Osteoblast (primary cell): ENCODE measurements at regions not wholly inside any gene's neighbourhood (a gene's known extent, or its start where the extent isn't known, plus 50 kb on each side); places are given as distances from the start of the nearest gene placed in this dataset.

Source experiments
- DNase-seq: peaks from one replicate; pipeline ENCODE4 v3.0.0; 2011; ENCODE audit warnings: low spot score, mixed read lengths; ENCODE audit not compliant: insufficient read length; ENCODE audit errors: missing footprints
- H2AFZ ChIP-seq: 2 replicates; pipeline ENCODE4 v1.6.0; 2011; ENCODE audit warnings: mild to moderate bottlenecking, low read length
- H3K27ac ChIP-seq: 2 replicates; pipeline ENCODE4 v1.5.1; 2011; ENCODE audit warnings: mild to moderate bottlenecking, low read depth, low read length, moderate library complexity
- H3K27me3 ChIP-seq: 2 replicates; pipeline ENCODE4 v1.6.0; 2012; ENCODE audit warnings: mild to moderate bottlenecking, control low read depth, inconsistent platforms, low read length, moderate library complexity; ENCODE audit not compliant: insufficient read depth
- H3K36me3 ChIP-seq: 2 replicates; pipeline ENCODE4 v1.5.1; 2011; ENCODE audit warnings: mild to moderate bottlenecking, low read length, control low read depth, moderate library complexity; ENCODE audit not compliant: insufficient read depth
- H3K4me1 ChIP-seq: 2 replicates; pipeline ENCODE4 v1.5.1; 2011; ENCODE audit warnings: mild to moderate bottlenecking, low read length, control low read depth, moderate library complexity; ENCODE audit not compliant: insufficient read depth
- H3K4me2 ChIP-seq: 2 replicates; pipeline ENCODE4 v1.6.0; 2011; ENCODE audit warnings: mild to moderate bottlenecking, low read length; ENCODE audit not compliant: insufficient read depth
- H3K4me3 ChIP-seq: fragments of 200-600 bp; sonication (generic); 3 replicates; pipeline ENCODE4 v1.5.1; 2012; ENCODE audit warnings: mild to moderate bottlenecking, low read length, inconsistent platforms; ENCODE audit not compliant: insufficient read depth
- H3K79me2 ChIP-seq: 2 replicates; pipeline ENCODE4 v1.6.0; 2012; ENCODE audit warnings: mild to moderate bottlenecking, low read length, control low read depth, inconsistent platforms; ENCODE audit not compliant: insufficient read depth
- H3K9me3 ChIP-seq: 2 replicates; pipeline ENCODE4 v1.5.1; 2011; ENCODE audit warnings: low read depth, low read length, control low read depth
- H4K20me1 ChIP-seq: 2 replicates; pipeline ENCODE4 v1.6.0; 2012; ENCODE audit warnings: mild to moderate bottlenecking, low read length, control low read depth; ENCODE audit not compliant: insufficient read depth
- CTCF ChIP-seq: IDR thresholded peaks from 2 replicates; pipeline ENCODE4 v1.5.1; 2011; ENCODE audit warnings: mild to moderate bottlenecking, low read depth, low read length, moderate library complexity; ENCODE audit errors: extremely low read depth

GRCh38 chr2:164363646-164364045 lies 257.6 kb downstream of the GRB14 start:
- no peak overlapping the region for H3K4me2 ChIP-seq
- H3K27ac ChIP-seq = no peak overlapping the region
- H3K79me2 ChIP-seq = no peaks in the 10 kb centered on the region
- no peaks in the 10 kb centered on the region for H3K36me3 ChIP-seq
- TF ChIP-seq CTCF = no peak
- no peak for DNase-seq
- no peaks in the 10 kb centered on the region for H3K27me3 ChIP-seq
- no peaks in the 10 kb centered on the region for H3K4me1 ChIP-seq
- no peak overlapping the region for H3K4me3 ChIP-seq
- no peaks in the 10 kb centered on the region for H3K9me3 ChIP-seq
- no peaks in the 10 kb centered on the region for H4K20me1 ChIP-seq
- no peak overlapping the region for H2AFZ ChIP-seq

- TF ChIP-seq CTCF = no peak
- Histone ChIP-seq H3K4me1 (no peaks in the 10 kb centered on the region), H3K27me3 (no peaks in the 10 kb centered on the region)
Measured at GRCh38 chr2:164351536-164351935, 269.7 kb downstream of the GRB14 start.

GRCh38 chr2:164335947-164336346 lies 285.3 kb downstream of the GRB14 start:
- no peak overlapping the region for H3K4me2 ChIP-seq
- no peak overlapping the region for H2AFZ ChIP-seq
- H4K20me1 ChIP-seq = no peaks in the 10 kb centered on the region
- TF ChIP-seq CTCF = no peak
- DNase-seq = no peak
- no peaks in the 10 kb centered on the region for H3K4me1 ChIP-seq
- H3K36me3 ChIP-seq = no peaks in the 10 kb centered on the region
- no peaks in the 10 kb centered on the region for H3K79me2 ChIP-seq
- H3K27me3 ChIP-seq = no peaks in the 10 kb centered on the region
- no peak overlapping the region for H3K27ac ChIP-seq
- H3K9me3 ChIP-seq = no peaks in the 10 kb centered on the region
- H3K4me3 ChIP-seq = no peak overlapping the region

More at GRCh38 chr2:164351536-164351935, 269.7 kb downstream of the GRB14 start:
- no peaks in the 10 kb centered on the region for H3K79me2 ChIP-seq
- no peak overlapping the region for H2AFZ ChIP-seq
- H3K9me3 ChIP-seq = no peaks in the 10 kb centered on the region
- DNase-seq = no peak
- H3K4me2 ChIP-seq = no peak overlapping the region
- no peaks in the 10 kb centered on the region for H4K20me1 ChIP-seq
- no peaks in the 10 kb centered on the region for H3K36me3 ChIP-seq
- H3K4me3 ChIP-seq = no peak overlapping the region
- no peak overlapping the region for H3K27ac ChIP-seq

GRCh38 chr2:164335128-164335527 lies 286.2 kb downstream of the GRB14 start:
- Histone ChIP-seq H3K36me3 (no peaks in the 10 kb centered on the region), H3K27me3 (no peaks in the 10 kb centered on the region), H2AFZ (no peak overlapping the region), H3K9me3 (no peaks in the 10 kb centered on the region), H3K4me3 (no peak overlapping the region), H3K4me2 (no peak overlapping the region), H3K27ac (no peak overlapping the region), H3K79me2 (no peaks in the 10 kb centered on the region), H3K4me1 (no peaks in the 10 kb centered on the region), H4K20me1 (no peaks in the 10 kb centered on the region)
- no peak for TF ChIP-seq CTCF
- DNase-seq = no peak
